HG02852 (cell line): ENCODE measurements at regions not wholly inside any gene's neighbourhood (a gene's known extent, or its start where the extent isn't known, plus 50 kb on each side); places are given as distances from the start of the nearest gene placed in this dataset.

Source experiments
- ATAC-seq: cut with Tn5 transposase; IDR thresholded peaks from one replicate; pipeline ENCODE4 v1.9.1; 2021; ENCODE audit warnings: mild to moderate bottlenecking, moderate library complexity; ENCODE audit not compliant: unreplicated experiment

DNA sequence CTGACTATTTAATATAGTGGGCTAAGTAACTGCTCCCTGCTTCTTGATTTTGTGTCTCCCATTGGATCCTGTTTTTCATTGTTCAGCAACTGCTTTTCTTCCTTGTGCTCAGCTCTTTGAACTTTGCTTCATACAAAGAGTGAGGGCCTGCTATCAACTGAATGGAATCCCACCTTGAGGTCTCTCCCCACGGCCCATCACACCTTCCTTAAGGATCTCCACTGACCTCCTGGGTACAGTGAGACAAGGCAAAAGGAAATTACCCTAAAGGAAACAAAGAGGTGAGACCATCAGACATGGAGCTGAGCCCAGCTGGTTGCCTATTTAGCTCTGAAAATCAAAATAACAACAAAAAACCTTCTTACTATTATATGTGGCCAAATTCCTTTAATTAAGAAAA lies 91.3 kb upstream of the RPL34 start:
- ATAC-seq: no peak

DNA sequence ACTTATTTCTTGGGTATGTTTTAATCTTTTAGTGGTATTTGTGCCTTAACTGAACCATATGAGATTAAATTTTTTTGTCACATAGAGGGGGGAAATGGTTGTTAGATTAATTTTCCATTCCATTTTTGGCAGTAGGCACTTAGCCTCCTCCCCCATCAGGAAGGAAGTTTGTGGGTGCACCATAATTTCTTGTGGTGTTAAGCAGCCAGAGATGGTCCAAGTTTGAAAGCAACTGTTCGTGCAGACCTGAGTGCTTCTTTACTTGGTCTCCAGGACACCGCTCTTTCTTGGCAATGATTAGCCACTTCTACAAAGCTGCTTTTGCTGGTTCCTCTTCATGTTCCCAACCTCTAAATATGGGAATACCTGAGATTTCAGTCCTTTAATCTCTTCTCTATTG lies 92.7 kb upstream of the RPL34 start:
- no peak for ATAC-seq

- no peak for ATAC-seq
Observed at GRCh38 chr4:108520807-108521206, 99.6 kb upstream of the RPL34 start.

DNA sequence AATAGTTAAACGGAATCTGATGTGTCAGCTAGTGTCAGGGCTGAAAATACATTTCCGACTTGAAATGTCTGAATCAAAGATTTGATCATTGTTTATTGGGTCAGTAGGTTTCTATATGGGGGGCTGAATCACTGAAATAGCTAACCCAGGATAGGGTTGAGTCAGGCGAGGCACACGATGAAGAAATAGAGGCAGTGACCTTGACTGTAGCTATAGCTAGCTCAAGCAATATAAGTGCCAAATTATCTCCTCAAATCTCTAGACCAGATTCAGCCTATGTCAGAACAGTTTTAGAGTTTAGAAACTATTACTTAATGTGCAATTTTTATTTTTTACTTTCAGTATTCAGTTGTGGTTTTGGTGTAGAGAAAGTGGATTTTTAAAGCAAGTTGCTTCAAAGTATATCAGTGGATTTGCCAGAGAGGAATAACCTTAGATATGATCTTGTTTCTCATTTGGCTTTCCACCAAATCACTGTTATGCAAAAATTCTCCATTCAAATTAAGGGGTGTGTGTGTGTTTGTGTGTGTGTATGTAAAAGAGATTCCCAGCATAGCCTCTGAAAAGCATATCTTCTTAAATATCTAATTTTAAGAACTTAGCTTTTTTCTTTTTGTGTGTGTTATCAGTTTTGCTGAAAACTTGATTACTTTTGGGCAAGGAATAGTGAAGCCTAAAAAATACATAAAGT lies 100.3 kb upstream of the RPL34 start:
- no peak for ATAC-seq

DNA sequence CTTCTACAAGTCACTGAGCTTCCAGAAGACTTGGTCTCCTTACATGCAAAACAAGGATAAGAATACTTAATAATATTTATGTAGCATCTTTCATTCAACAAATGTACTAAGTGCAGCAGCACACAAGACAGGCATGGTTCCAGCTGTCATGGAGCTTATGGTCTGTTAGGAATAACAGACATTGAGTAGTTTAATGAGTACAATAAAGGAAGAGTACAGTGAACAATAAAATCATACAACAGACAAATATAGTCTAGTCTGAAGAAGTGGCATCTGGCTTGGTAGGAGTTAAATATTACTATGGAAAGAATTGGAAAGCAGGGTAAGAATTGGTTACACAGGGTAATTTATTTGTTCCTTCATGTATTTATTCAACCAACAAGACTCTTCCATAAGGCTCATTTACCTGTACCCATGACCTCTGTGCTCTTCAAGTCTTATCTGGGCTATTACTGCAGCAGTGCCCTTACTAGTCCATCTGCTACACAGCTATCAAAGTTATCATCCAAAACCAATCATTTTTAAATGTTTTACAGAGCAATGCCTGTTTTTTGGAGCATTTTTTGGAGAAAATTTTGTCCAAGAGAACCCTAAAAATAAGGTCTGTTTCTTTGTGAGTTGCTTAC lies 101.1 kb upstream of the RPL34 start:
- ATAC-seq: no peak

DNA sequence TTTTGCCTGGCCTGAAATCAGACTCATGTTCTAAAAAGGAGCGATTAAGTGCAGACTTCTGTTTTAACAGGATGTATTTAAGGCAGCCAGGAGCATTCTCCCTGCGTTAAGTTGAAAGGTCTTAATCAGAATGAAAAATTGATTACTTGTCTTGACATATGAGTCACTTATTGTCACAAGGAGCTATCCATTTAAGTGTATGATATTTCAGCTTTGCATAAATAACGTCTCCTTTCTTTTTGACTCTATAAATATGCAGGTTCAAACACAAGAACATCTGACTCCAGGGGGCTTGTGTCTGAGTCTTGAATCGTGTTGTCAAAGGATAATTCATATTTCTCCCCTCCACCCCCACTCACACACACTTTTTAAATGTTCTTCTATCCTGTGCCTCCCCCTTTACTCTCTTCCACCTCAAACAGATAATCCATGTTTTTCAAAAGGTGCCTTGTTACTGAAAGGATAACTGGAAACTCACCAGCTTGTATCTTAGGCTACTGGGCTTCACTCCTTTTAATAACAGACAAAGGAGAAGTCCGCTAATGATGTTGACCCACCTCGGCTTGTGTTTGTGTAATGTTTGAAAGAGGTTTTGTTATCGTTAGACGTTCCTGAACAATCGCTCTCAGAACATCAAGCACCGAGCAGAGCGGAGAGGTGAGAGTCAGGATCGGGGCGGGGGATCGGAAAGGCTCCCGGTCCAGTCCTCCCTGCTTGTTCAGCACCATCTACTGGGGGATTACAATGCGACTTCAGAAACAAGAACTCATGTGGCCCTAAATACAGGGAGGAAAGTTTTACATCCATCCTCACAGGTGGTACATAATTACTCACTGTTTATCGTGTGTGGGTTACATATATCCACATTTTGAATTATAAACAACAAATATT lies 107.5 kb upstream of the RPL34 start:
- ATAC-seq: no peak

GRCh38 chr4:108511618-108512017 lies 108.8 kb upstream of the RPL34 start:
- no peak for ATAC-seq

- no peak for ATAC-seq
Observed at GRCh38 chr4:108502356-108502755, 118.0 kb upstream of the RPL34 start.

DNA sequence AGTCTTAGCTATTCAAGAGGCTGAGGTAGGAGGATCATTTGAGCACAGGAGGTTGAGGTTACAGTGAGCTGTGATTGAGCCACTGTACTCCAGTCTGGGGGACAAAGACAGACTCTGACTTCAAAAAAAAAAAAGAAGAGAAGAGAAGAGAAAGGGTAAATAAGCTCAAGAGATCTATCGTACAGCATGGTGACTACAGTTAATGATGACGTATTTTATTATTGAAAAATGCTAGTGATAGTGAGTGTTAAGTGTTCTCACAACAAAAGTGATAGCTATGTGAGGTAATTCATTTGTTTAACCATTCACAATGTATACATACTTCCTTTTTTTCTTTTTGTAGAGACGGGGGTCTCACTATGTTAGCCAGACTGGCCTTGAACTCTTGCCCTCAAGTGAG lies 121.5 kb upstream of the RPL34 start:
- no peak for ATAC-seq

GRCh38 chr4:108493596-108493931 lies 126.8 kb upstream of the RPL34 start:
- no peak for ATAC-seq

- ATAC-seq: no peak
Observed at GRCh38 chr4:108492816-108493595, 127.4 kb upstream of the RPL34 start.

GRCh38 chr4:108488865-108489264 lies 131.5 kb upstream of the RPL34 start:
- no peak for ATAC-seq

DNA sequence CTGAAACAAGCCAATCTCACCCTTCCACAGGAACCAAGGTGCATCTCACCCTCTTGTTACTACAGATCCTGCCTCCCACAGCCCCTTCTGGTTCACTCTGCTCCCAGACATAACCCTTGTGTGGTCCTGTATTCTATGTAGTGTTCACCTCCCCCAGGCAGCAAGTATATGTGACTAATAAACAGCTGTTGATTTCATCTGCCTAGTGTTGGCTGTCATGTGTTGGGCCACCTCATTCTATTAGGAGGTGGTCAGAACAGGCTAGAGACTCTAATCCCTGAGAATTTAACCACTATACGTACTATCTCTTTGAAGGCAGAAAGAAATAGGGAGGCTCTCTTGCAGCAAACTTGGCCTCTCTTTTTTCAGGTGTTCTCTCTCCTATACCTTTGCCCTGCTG lies 134.3 kb upstream of the RPL34 start:
- no peak for ATAC-seq

- ATAC-seq: no peak
Observed at GRCh38 chr4:108484187-108484586, 136.2 kb upstream of the RPL34 start.

GRCh38 chr4:108483650-108484049 lies 136.7 kb upstream of the RPL34 start:
- ATAC-seq: no peak

DNA sequence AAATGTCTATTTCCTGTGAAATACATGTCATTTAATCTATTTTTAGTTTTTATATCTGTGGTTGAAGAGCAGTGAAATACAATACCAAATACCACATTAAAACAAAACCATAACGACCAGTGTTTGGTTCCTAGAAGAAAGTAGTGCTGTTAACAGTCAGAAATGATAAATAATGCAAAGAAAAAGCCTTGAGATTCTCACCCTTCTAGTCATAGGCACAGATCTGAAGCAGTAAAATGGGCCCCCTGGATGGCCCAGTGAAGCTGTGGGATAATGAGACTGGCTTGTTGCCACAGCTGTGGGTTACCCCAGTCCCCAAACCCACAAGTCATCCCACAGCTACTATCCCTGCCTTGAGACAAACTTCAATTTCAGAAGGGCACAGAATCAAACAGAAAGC lies 137.3 kb upstream of the RPL34 start:
- no peak for ATAC-seq

DNA sequence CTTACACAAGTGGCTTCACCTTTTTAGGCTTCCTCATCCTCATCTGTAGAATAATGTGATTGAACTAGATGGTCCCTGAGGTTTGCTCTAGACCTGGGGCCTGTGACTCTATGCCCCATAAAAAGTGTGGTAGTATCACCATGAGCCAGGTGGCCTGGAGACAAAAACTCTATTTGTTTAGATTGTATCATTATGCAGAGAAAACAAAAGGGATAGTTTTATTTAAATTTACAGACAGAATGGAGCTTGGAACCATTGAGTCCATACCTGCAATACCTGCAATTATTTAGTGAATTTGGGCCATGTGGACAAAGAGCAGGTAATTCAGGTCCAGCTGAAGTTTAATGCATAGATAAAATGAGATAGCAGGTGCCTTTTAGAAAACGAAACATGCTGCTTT lies 139.5 kb upstream of the RPL34 start:
- no peak for ATAC-seq

DNA sequence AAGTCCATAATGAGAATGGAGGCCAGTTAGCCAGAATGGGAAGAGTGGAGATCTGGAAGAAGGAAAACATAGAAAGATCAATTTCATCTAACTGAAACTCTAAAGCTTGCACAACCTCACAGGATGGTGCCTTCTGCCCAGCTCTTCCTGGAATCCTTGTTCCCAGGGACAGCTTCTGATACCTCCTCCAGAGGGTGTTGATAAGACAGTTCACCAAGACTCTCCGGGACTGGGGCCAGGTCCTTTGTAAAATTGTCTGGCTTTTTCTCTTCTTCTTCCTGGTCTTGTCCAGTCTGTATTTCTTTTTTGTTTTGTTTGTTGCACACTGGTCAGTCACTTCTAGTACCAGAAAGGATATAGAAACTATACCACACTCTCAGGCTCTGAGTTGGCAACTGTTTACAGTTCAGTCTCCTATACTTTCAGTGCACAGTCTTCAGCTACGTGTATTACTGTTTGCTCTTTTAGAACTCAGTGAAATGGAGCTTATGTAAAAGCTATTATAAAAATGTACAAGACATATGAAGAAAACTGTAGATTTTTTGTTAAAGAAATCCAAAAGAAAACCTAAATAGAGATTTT lies 142.8 kb upstream of the RPL34 start:
- ATAC-seq: no peak

- ATAC-seq: no peak
Observed at GRCh38 chr4:108473163-108473720, 147.1 kb upstream of the RPL34 start.
